HEK293 (cell line): ENCODE measurements at regions not wholly inside any gene's neighbourhood (a gene's known extent, or its start where the extent isn't known, plus 50 kb on each side); places are given as distances from the start of the nearest gene placed in this dataset.

Source experiments
- BCL11A ChIP-seq: fragments of 450-650 bp; formaldehyde crosslinking; IDR thresholded peaks from 2 replicates; pipeline ENCODE4 v1.5.1; 2016; ENCODE audit warnings: low read depth, missing biosample characterization, missing genetic modification characterization
- ZBTB7A ChIP-seq: fragments of 450-650 bp; formaldehyde crosslinking; IDR thresholded peaks from 2 replicates; pipeline ENCODE4 v1.5.1; 2016; ENCODE audit warnings: low read depth, missing biosample characterization, missing genetic modification characterization
- ZIC2 ChIP-seq: fragments of 450-650 bp; formaldehyde crosslinking; IDR thresholded peaks from 2 replicates; pipeline ENCODE4 v1.5.1; 2016; ENCODE audit warnings: missing biosample characterization, missing genetic modification characterization
- ZNF133 ChIP-seq: fragments of 450-650 bp; formaldehyde crosslinking; IDR thresholded peaks from 2 replicates; pipeline ENCODE4 v1.5.1; 2016; ENCODE audit warnings: missing biosample characterization, missing genetic modification characterization
- ZNF274 ChIP-seq, 2 experiments: fragments of 200-500 bp in 1 of 2; fragments of 450-650 bp in 1 of 2; sonication (Bioruptor generic) in 1 of 2; formaldehyde crosslinking in 1 of 2; IDR thresholded peaks; 2 replicates each; pipeline versions ENCODE4 v1.5.1 to v1.6.1; 2014 to 2016; ENCODE audit warnings: borderline replicate concordance in 1 of 2, inconsistent platforms in 1 of 2, low read length in 1 of 2, missing biosample characterization in 1 of 2, missing genetic modification characterization in 1 of 2
- ZNF521 ChIP-seq: fragments of 450-650 bp; formaldehyde crosslinking; IDR thresholded peaks from 2 replicates; pipeline ENCODE4 v1.5.1; 2017; ENCODE audit warnings: missing biosample characterization, mild to moderate bottlenecking, missing genetic modification characterization
- ZNF670 ChIP-seq: fragments of 450-650 bp; formaldehyde crosslinking; IDR thresholded peaks from 2 replicates; pipeline ENCODE4 v1.5.1; 2016; ENCODE audit warnings: missing biosample characterization, missing genetic modification characterization, low read depth
- TF ChIP-seq, protein P1 (sequence below): fragments of 450-650 bp; formaldehyde crosslinking; IDR thresholded peaks from 2 replicates; pipeline ENCODE4 v1.5.1; 2016; ENCODE audit warnings: missing biosample characterization, missing genetic modification characterization
- TF ChIP-seq, protein P2 (sequence below): fragments of 450-650 bp; formaldehyde crosslinking; IDR thresholded peaks from 2 replicates; pipeline ENCODE4 v1.5.1; 2016; ENCODE audit warnings: missing biosample characterization, missing genetic modification characterization

DNA sequence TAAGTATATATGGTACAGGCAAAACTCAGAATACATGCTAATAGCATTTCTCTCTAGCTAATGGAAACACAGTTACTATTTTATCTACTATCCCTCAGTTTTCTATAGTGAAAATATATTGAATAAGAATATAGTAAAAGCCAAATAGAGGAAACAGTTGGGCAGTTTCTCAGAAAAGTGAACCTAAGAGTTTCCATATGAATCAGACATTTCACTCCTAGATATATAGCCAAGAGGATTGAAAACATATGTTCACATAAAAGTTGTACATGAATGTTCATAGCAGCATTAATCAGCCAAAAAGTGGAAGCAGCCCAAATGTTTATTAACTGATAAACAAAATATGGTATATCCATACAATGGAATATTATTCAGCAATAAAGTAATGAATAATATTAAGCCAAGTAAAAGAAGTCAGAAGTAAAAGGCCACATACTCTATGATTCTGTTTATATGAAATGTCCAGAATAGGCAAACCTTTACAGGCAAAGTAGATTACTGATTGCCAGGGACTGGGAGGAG, 134.6 kb downstream of the CYB561 start:
- TF ChIP-seq ZNF274 (IDR thresholded peaks at IDR 0.05; ENCODE audit: low read length) (no peak), ZNF274 (tag by site-specific recombination; IDR thresholded peaks at IDR 0.05; ENCODE audit: borderline replicate concordance) (no peak), ZBTB7A (no peak), BCL11A (tag by site-specific recombination) (no peak), ZNF670 (tag by site-specific recombination) (no peak), ZNF133 (tag by site-specific recombination) (no peak), ZIC2 (tag by site-specific recombination) (no peak), ZNF521 (tag by site-specific recombination) (no peak)
- TF ChIP-seq, protein P1, sequence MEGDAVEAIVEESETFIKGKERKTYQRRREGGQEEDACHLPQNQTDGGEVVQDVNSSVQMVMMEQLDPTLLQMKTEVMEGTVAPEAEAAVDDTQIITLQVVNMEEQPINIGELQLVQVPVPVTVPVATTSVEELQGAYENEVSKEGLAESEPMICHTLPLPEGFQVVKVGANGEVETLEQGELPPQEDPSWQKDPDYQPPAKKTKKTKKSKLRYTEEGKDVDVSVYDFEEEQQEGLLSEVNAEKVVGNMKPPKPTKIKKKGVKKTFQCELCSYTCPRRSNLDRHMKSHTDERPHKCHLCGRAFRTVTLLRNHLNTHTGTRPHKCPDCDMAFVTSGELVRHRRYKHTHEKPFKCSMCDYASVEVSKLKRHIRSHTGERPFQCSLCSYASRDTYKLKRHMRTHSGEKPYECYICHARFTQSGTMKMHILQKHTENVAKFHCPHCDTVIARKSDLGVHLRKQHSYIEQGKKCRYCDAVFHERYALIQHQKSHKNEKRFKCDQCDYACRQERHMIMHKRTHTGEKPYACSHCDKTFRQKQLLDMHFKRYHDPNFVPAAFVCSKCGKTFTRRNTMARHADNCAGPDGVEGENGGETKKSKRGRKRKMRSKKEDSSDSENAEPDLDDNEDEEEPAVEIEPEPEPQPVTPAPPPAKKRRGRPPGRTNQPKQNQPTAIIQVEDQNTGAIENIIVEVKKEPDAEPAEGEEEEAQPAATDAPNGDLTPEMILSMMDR (tag by site-specific recombination), result no peak
- TF ChIP-seq, protein P2, sequence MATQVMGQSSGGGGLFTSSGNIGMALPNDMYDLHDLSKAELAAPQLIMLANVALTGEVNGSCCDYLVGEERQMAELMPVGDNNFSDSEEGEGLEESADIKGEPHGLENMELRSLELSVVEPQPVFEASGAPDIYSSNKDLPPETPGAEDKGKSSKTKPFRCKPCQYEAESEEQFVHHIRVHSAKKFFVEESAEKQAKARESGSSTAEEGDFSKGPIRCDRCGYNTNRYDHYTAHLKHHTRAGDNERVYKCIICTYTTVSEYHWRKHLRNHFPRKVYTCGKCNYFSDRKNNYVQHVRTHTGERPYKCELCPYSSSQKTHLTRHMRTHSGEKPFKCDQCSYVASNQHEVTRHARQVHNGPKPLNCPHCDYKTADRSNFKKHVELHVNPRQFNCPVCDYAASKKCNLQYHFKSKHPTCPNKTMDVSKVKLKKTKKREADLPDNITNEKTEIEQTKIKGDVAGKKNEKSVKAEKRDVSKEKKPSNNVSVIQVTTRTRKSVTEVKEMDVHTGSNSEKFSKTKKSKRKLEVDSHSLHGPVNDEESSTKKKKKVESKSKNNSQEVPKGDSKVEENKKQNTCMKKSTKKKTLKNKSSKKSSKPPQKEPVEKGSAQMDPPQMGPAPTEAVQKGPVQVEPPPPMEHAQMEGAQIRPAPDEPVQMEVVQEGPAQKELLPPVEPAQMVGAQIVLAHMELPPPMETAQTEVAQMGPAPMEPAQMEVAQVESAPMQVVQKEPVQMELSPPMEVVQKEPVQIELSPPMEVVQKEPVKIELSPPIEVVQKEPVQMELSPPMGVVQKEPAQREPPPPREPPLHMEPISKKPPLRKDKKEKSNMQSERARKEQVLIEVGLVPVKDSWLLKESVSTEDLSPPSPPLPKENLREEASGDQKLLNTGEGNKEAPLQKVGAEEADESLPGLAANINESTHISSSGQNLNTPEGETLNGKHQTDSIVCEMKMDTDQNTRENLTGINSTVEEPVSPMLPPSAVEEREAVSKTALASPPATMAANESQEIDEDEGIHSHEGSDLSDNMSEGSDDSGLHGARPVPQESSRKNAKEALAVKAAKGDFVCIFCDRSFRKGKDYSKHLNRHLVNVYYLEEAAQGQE, result no peak
